SIG-M5 treated with dmso at 0.1 percent for 504 hours (cell line): ENCODE measurements at regions not wholly inside any gene's neighbourhood (a gene's known extent, or its start where the extent isn't known, plus 50 kb on each side); places are given as distances from the start of the nearest gene placed in this dataset.
"Not testable (repeated sequence)": the region's sequence is repeated elsewhere in the genome, so short reads cannot be mapped to it uniquely, and the experiment has no call there.

Source experiments
- DNase-seq: peaks from one replicate; lab custom pipeline; 2025; ENCODE audit not compliant: unreplicated experiment; lab: John Stamatoyannopoulos, UW

DNA sequence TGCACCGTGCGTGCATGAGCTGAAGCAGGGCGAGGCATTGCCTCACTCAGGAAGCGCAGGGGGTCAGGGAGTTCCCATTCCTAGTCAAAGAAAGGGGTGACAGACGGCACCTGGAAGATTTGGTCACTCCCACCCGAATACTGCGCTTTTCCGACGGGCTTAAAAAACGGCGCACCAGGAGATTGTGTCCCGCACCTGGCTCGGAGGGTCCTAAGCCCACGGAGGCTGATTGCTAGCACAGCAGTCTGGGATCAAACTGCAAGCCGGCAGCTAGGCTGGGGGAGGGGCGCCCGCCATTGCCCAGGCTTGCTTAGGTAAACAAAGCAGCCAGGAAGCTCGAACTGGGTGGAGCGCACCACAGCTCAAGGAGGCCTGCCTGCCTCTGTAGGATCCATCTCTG, 85.6 kb upstream of the TSLP start:
- not testable (repeated sequence) for DNase-seq

GRCh38 chr5:110987573-110987972, 83.9 kb upstream of the TSLP start:
- DNase-seq: not testable (repeated sequence)

- no peak for DNase-seq
Measured at GRCh38 chr5:110996742-110997141, 74.8 kb upstream of the TSLP start.

DNA sequence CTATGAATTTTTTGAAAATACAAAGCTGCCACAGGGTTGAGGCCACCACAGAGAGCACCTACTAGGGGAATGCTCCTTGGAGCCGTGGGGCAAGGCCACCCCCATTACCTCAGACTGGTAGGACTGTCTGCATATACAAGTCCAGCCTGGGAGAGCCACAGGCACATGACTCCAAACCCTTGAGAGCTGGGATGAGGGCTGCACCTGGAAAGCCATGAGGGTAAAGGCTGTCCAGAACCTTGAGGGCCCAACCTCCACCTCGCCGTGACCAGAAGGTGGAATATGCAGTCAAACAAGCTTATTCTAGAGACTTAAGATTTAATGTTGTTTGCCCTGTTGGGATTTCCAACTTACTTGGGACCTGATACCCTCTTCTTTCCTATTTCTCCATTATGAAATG, 69.5 kb upstream of the TSLP start:
- no peak for DNase-seq

GRCh38 chr5:111003623-111004022, 67.9 kb upstream of the TSLP start:
- no peak for DNase-seq

DNA sequence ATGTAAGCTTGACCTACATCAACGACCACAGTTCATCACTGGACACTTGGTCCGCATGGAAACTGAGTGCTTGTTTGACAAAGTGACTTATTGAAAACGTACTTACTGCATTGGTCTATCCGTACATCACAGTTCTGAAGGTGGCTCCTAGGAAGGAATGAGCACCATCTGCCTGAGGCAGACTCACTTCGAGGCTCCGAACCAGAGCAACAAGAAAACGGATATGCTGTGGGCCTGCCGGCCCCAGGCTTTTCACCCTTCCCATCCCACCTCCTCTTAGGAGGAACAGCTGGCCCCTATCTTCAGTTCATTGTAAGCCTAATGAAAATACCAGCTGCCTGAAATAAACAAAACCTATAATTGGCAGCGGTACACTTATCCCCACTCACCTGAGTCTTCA, 67.2 kb upstream of the TSLP start:
- DNase-seq: no peak

- DNase-seq: no peak
Measured at GRCh38 chr5:111010783-111011182, 60.7 kb upstream of the TSLP start.

DNA sequence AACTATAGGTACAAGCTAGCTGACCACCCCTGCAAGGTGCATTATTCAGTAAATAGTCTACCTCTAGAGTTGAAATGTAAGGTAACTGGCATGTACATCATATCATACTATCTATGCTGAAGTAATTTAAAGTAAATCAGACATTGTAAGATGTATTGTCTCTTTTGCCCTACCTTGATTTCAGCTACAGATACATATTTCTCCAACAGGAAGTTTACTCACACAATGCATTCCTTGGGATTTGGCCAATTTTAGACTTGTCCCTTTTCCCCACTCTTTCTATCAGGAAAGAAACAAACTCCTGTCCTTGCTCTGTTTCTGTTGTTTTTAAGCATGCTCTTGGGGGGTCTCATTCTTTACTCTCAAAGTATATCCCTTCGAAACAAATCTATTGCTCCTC, 58.5 kb upstream of the TSLP start:
- DNase-seq: no peak

DNA sequence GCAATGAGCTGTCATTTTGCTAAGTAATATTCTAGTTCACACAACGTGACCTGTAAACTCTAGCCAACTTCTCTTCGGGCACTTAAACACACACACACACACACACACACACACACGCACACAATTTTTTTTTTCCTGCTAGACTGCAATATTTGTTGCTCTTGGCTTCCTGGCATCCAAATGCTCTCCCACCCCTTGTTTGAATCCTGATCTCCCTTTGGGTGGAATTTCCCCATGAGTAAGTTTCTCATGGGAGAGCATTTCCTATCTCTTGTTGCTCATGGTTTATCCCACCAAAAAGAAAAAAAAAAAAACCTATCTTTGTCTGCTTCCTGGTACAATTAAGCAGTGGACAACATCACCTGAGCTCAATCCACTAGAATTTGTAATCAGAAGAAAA, 54.7 kb upstream of the TSLP start:
- DNase-seq: no peak

DNA sequence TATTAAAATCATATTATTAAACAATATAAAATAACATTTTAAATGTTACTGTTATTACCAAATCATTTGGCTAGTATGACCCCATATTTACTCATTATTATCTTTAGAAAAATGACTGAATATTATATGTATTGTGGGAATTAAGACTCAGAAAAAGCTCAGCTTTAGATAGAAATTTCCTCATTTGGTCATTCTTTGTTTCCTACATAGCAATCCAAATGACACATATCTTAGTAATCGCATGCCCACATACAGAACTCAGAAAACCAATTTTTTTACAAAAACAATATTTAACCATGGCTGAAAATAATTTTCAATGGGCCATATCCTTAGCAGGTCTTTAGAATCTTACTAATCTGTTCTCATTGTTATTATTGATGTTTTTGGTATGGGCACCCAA, 53.8 kb upstream of the TSLP start:
- DNase-seq: no peak
